HepG2 (cell line): ENCODE measurements at regions not wholly inside any gene's neighbourhood (a gene's known extent, or its start where the extent isn't known, plus 50 kb on each side); places are given as distances from the start of the nearest gene placed in this dataset.

Experiments used
- ATAC-seq: fragments of 200-7000 bp; cut with Tn5 transposase; 3 replicates; pipeline ENCODE4 v1.9.1; 2020; ENCODE audit warnings: mild to moderate bottlenecking, moderate library complexity
- BruUV-seq: library from RNA; stranded (reverse); fragments of 400-500 nt; replicated peaks from 2 replicates; lab custom pipeline; 2021; lab: Mats Ljungman, UMichigan
- CTCF ChIA-PET: fragments of 300-600 bp; formaldehyde crosslinking; extraction: SDS; loops from one replicate; lab custom pipeline; 2021; ENCODE audit warnings: low total read pairs, inconsistent platforms, low intra/inter-chr PET ratio; lab: Yijun Ruan, JAX
- POLR2A ChIA-PET: fragments of 350-600 bp; sonication (Branson Sonifier 250); formaldehyde crosslinking; loops from one replicate; lab custom pipeline; 2020; ENCODE audit warnings: antibody characterized with exemption, inconsistent platforms; lab: Yijun Ruan, JAX
- DNase-seq: peaks from one replicate; pipeline ENCODE4 v3.0.0-alpha.2; 2015; ENCODE audit warnings: low spot score
- FAIRE-seq: peaks from 3 replicates; lab custom pipeline; 2011; peaks lifted over from hg19 to GRCh38; lab: Jason Lieb, UNC
- H2AFZ ChIP-seq: one replicate; pipeline ENCODE4 v1.6.1; 2011; ENCODE audit warnings: low read length, inconsistent platforms
- H3K27ac ChIP-seq: fragments of 300-600 bp; 3 replicates; pipeline ENCODE4 v1.8.0; 2011; ENCODE audit warnings: mixed run types, mild to moderate bottlenecking, mixed read lengths, low read length, inconsistent platforms; ENCODE audit not compliant: insufficient read depth; ENCODE audit errors: extremely low read length
- H3K27me3 ChIP-seq, 2 experiments: fragments of 200-600 bp in 1 of 2; 2 replicates in 1 of 2; 3 replicates in 1 of 2; pipeline versions ENCODE4 v1.6.0 to v1.8.0; 2011; ENCODE audit warnings: low read length in 2 of 2, mild to moderate bottlenecking in 2 of 2, moderate library complexity in 2 of 2, inconsistent platforms in 1 of 2; ENCODE audit not compliant: insufficient read depth in 2 of 2, control insufficient read depth in 1 of 2
- H3K36me3 ChIP-seq, 2 experiments: fragments of 200-600 bp in 1 of 2; replicated peaks in 1 of 2; 2 replicates in 1 of 2; 3 replicates in 1 of 2; pipeline versions ENCODE4 v1.5.1 to v1.8.0; 2011; ENCODE audit warnings: low read length in 2 of 2, inconsistent platforms in 1 of 2; ENCODE audit not compliant: insufficient read depth in 2 of 2, control insufficient read depth in 1 of 2
- H3K4me1 ChIP-seq: 2 replicates; pipeline ENCODE4 v1.5.1; 2012; ENCODE audit warnings: low read length, inconsistent platforms; ENCODE audit not compliant: insufficient read depth
- H3K4me2 ChIP-seq: 2 replicates; pipeline ENCODE4 v1.6.0; 2011; ENCODE audit warnings: low read depth, low read length, inconsistent platforms
- H3K4me3 ChIP-seq, 3 experiments: fragments of 200-600 bp in 1 of 3; sonication (generic), shearing (Covaris generic) in 1 of 3; replicated peaks in 1 of 3; 2 replicates each; pipeline ENCODE4 v1.5.1; 2011 to 2016; ENCODE audit warnings: low read length in 3 of 3, inconsistent platforms in 2 of 3, low read depth in 2 of 3, mild to moderate bottlenecking in 2 of 3, control low read depth in 1 of 3, mixed read lengths in 1 of 3; ENCODE audit not compliant: insufficient read depth in 1 of 3
- H3K79me2 ChIP-seq: one replicate; pipeline ENCODE4 v1.6.1; 2011; ENCODE audit warnings: low read length, inconsistent platforms; ENCODE audit not compliant: insufficient read depth
- H3K9ac ChIP-seq: 2 replicates; pipeline ENCODE4 v1.6.0; 2011; ENCODE audit warnings: mild to moderate bottlenecking, low read depth, low read length, inconsistent platforms; ENCODE audit not compliant: insufficient read depth
- H3K9me3 ChIP-seq: 2 replicates; pipeline ENCODE4 v1.5.1; 2012; ENCODE audit warnings: mild to moderate bottlenecking, low read length
- H4K20me1 ChIP-seq: 2 replicates; pipeline ENCODE4 v1.6.0; 2011; ENCODE audit warnings: inconsistent platforms, mild to moderate bottlenecking, low read length, moderate library complexity; ENCODE audit not compliant: insufficient read depth
- ARHGAP35 ChIP-seq: sonication (generic); formaldehyde crosslinking; IDR thresholded peaks from 2 replicates; pipeline ENCODE4 v1.9.0; 2022; ENCODE audit warnings: mild to moderate bottlenecking, inconsistent platforms, moderate library complexity, missing genetic modification reagents, borderline replicate concordance
- RCOR2 ChIP-seq: IDR thresholded peaks from 2 replicates; pipeline ENCODE4 v1.6.1; 2016; ENCODE audit warnings: missing biosample characterization, missing genetic modification reagents
- SATB2 ChIP-seq: sonication (generic); formaldehyde crosslinking; IDR thresholded peaks from 2 replicates; pipeline ENCODE4 v1.5.0; 2020; ENCODE audit warnings: missing genetic modification reagents
- THRA ChIP-seq: sonication (generic); formaldehyde crosslinking; IDR thresholded peaks from 2 replicates; pipeline ENCODE4 v1.4.0; 2020; ENCODE audit warnings: missing genetic modification reagents, borderline replicate concordance
- TIGD3 ChIP-seq: sonication (generic); formaldehyde crosslinking; IDR thresholded peaks from 2 replicates; pipeline ENCODE4 v1.5.1; 2020; ENCODE audit warnings: mild to moderate bottlenecking, missing genetic modification reagents, borderline replicate concordance
- YY1 ChIP-seq: IDR thresholded peaks from 2 replicates; pipeline ENCODE4 v1.6.1; 2011; ENCODE audit warnings: low read length, low read depth, moderate library complexity, mild to moderate bottlenecking; ENCODE audit not compliant: insufficient read depth, insufficient replicate concordance
- ZBTB4 ChIP-seq: sonication (generic); formaldehyde crosslinking; IDR thresholded peaks from 2 replicates; pipeline ENCODE4 v1.4.0; 2020; ENCODE audit warnings: missing genetic modification reagents, mild to moderate bottlenecking, borderline replicate concordance
- ZBTB7B ChIP-seq: sonication (generic); formaldehyde crosslinking; IDR thresholded peaks from 2 replicates; pipeline ENCODE4 v1.4.0; 2020; ENCODE audit warnings: missing genetic modification reagents
- ZMYM4 ChIP-seq: sonication (generic); formaldehyde crosslinking; IDR thresholded peaks from 2 replicates; pipeline ENCODE4 v1.8.1; 2023; ENCODE audit warnings: mild to moderate bottlenecking, missing genetic modification reagents
- ZNF382 ChIP-seq: sonication (generic); formaldehyde crosslinking; IDR thresholded peaks from 2 replicates; pipeline ENCODE4 v1.5.0; 2020; ENCODE audit warnings: missing genetic modification reagents, mild to moderate bottlenecking, borderline replicate concordance
- ZNF557 ChIP-seq: sonication (generic); formaldehyde crosslinking; IDR thresholded peaks from 2 replicates; pipeline ENCODE4 v1.4.0; 2020; ENCODE audit warnings: missing genetic modification reagents
- ZNF7 ChIP-seq: IDR thresholded peaks from 2 replicates; pipeline ENCODE4 v1.6.1; 2016; ENCODE audit warnings: missing biosample characterization, missing genetic modification reagents
- ZNF761 ChIP-seq: sonication (generic); formaldehyde crosslinking; conservative IDR thresholded peaks from 2 replicates; pipeline ENCODE4 v1.4.0; 2020; ENCODE audit warnings: mild to moderate bottlenecking, missing genetic modification reagents
- ZNF790 ChIP-seq: sonication (generic); formaldehyde crosslinking; IDR thresholded peaks from 2 replicates; pipeline ENCODE4 v1.8.0; 2022; ENCODE audit warnings: missing genetic modification reagents, mild to moderate bottlenecking, borderline replicate concordance
- WGBS: methylation state at CpG from one replicate; pipeline ENCODE4 v1.1.6; 2017; ENCODE audit warnings: low lambda C conversion rate; 5-methylcytosine and 5-hydroxymethylcytosine counted together
- in situ Hi-C: cut with HindIII; loops from 2 replicates; pipeline ENCODE4 v1.10.0; 2017; ENCODE audit warnings: low pct_unique_long_range_greater_than_20kb; ENCODE audit not compliant: extremely low pct_ligation_motif_present
- intact Hi-C: fragments of 100-400 bp; cut with micrococcal nuclease; formaldehyde crosslinking; loops from one replicate; pipeline ENCODE4 v1.10.0; 2022; ENCODE audit not compliant: unreplicated experiment
- TF ChIP-seq, protein P1 (sequence below): sonication (generic); formaldehyde crosslinking; IDR thresholded peaks from 2 replicates; pipeline ENCODE4 v1.5.1; 2020; ENCODE audit warnings: missing genetic modification reagents, mild to moderate bottlenecking, borderline replicate concordance

DNA sequence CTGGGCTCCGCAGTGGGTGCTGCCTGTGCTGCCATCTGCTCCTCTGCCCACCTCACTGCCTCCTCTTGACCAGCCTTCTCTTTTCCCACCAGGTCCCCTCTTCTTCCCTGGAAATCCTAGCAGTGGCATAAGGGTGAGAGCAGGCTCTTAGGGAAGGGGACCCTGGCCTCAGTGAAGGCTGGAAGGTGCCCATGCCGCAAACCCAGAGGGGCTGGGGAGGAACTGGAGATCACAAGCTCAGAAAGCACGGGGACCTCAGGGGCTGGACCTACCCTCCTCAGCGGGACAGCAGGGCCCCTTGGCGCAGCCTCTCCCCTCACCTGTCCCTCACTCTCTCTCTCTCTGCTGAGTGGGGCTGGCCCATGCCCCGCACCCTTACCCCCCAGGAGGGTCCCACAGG is 144.4 kb upstream of the IRX2 start (continued):
- TF ChIP-seq YY1: no peak
- TF ChIP-seq ZNF557 (CRISPR knock-in tag): no peak
- TF ChIP-seq ARHGAP35 (CRISPR knock-in tag): no peak
- no peak for TF ChIP-seq THRA (CRISPR knock-in tag)
- TF ChIP-seq ZNF7: no peak

DNA sequence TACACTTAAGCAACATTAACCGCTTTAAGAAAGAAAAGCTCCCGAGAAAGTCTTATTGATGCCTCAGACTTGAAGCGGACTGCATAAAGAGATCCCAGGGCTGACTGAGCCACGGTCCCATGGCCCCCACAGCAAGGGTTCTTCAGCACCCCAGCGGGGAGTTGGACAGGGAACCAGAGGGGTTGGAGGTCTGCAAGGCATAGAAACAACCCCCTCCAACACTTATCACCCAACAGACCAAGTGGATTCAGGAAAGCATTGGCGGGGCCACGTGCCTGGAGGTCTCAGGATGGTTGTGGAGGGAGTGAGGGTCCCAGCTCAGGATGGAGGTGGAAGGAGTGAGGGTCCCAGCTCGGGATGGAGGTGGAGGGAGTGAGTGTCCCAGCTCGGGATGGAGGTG is 143.7 kb upstream of the IRX2 start:
- no peak for FAIRE-seq
- Histone ChIP-seq H3K27ac (no peak overlapping the region), H3K79me2 (no peaks in the 10 kb centered on the region), H3K4me1 (no peaks in the 10 kb centered on the region), H4K20me1 (no peaks in the 10 kb centered on the region), H3K4me3 (no peak overlapping the region), H3K9ac (no peak overlapping the region), H3K27me3 (no peaks in the 10 kb centered on the region; a peak in 1 of 5 replicates), H3K9me3 (no peaks in the 10 kb centered on the region), H3K4me2 (no peak overlapping the region), H2AFZ (no peak overlapping the region), H3K36me3 (no peaks in the 10 kb centered on the region)
- DNase-seq: no peak
- intact Hi-C loops (no loop called here), in situ Hi-C loops (no loop called here)
- ChIA-PET CTCF (no interaction called here), POLR2A (no interaction called here)
- WGBS: 14% methylated on average over 9 of the region's 9 CpGs
- no peak for ATAC-seq
- no TSS peak for BruUV-seq
- TF ChIP-seq ZNF382: no peak
- TF ChIP-seq, protein P1, sequence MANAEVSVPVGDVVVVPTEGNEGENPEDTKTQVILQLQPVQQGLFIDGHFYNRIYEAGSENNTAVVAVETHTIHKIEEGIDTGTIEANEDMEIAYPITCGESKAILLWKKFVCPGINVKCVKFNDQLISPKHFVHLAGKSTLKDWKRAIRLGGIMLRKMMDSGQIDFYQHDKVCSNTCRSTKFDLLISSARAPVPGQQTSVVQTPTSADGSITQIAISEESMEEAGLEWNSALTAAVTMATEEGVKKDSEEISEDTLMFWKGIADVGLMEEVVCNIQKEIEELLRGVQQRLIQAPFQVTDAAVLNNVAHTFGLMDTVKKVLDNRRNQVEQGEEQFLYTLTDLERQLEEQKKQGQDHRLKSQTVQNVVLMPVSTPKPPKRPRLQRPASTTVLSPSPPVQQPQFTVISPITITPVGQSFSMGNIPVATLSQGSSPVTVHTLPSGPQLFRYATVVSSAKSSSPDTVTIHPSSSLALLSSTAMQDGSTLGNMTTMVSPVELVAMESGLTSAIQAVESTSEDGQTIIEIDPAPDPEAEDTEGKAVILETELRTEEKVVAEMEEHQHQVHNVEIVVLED: no peak
- no peak for TF ChIP-seq ZMYM4 (CRISPR knock-in tag)
- TF ChIP-seq ZNF761: no peak
- no peak for TF ChIP-seq RCOR2 (CRISPR knock-in tag)
- no peak for TF ChIP-seq ZBTB4 (CRISPR knock-in tag)
- TF ChIP-seq SATB2: no peak
- TF ChIP-seq TIGD3 (CRISPR knock-in tag): no peak
- TF ChIP-seq THRA (CRISPR knock-in tag): no peak
- TF ChIP-seq ZNF790: no peak
- no peak for TF ChIP-seq ZBTB7B (CRISPR knock-in tag)
